ENCODE measurements at regions not wholly inside any gene's neighbourhood (a gene's known extent, or its start where the extent isn't known, plus 50 kb on each side); places are given as distances from the start of the nearest gene placed in this dataset.
"Not testable (repeated sequence)": the region's sequence is repeated elsewhere in the genome, so short reads cannot be mapped to it uniquely, and the experiment has no call there.

GRCh38 chr1:29687601-29688244, 451.4 kb downstream of the PTPRU start:
- intact Hi-C loops (cut with DNase I): no loop called here
- DNase-seq: peak in 8 of 42 donors; percentile 8 to 23 (median 14)

GRCh38 chr1:29687166-29687565, 450.8 kb downstream of the PTPRU start:
- intact Hi-C loops (cut with DNase I): no loop called here
- peak in 3 of 42 donors; percentile 5 to 14 (median 11) for DNase-seq

DNA sequence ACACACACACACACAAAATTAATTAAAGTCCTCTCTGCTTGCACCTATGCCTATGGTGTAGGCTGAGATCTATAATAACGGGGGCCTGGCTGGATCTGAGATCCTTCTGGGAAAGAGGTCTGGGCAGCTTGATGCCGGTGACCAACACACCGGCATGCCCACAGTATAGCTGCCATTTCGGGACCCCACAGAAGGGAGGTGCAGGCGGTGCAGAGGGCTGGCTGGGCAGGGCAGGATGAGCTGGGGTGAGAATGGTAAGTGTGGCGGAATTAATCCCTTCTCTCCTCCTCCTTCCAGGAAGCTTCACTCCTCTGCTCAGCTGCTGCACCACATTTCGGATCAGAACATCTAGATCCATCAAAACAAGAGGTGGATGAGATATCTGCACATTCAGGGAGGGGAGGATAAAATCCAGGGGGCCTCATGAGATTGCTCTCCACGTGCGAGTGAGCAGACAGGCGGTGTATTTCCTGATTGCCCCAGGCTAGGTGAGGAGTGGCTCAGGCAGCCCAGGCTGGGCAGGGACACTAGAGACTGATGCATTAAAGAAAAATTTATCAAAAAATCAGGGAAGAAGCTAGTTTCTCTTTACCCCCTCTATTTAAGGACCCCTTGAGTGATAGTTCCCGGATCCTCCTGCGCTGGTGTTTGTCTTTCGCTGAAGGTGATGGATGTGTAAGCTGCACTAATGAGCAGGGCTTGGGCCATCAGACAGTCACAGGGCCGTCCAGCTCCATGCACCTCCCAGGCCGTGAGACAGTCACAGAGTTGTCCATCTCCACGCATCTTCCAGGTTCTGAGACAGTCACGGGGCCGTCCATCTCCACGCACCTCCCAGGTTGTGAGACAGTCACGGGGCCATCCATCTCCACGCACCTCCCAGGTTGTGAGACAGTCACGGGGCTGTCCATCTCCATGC, 449.9 kb downstream of the PTPRU start:
- peak in 22 of 42 donors; percentile 7 to 63 (median 31) for DNase-seq
- intact Hi-C loops (cut with DNase I): no loop called here

DNA sequence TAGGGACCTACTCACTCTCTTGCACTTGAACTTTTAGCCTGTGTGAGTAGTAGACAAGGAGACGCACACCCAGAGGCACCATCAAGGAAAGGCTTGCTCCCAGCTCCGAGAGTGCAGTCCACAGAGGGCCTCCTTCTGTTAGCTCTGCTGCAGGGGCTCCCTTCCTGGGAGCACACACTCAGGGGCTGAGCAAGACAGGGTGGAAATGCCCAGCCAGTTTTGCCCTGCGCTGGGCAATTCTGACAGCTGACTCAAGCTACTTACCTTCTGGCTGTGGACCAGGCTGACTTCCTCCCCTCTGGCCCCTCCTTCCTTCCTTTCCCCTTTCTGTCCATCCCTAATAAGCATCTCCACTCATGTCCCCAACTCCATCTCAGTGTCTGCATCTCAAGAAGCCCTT, 449.1 kb downstream of the PTPRU start:
- DNase-seq: peak in 8 of 42 donors; percentile 2 to 30 (median 15)
- intact Hi-C loops (cut with DNase I): no loop called here

DNA sequence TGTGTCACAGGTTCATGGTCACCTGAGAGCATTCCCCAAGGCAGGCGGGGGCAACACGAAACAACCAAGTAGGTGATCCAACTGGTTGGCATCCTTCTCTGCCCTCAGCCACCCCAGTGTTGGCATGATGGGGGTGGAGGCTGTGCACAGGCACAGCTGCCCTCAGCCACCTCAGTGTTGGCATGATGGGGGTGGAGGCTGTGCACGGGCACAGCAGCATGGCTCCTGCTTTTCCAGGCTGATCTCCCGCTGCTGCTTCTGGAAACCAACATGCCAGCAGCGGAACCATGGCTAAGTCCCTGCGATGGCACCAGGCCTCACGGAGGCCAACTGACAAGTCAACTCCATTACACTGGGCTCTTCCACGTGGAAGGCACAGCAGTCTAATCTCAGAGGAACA, 447.8 kb downstream of the PTPRU start:
- intact Hi-C loops (cut with DNase I): no loop called here
- peak in 8 of 42 donors; percentile 6 to 38 (median 26) for DNase-seq

- peak in 5 of 42 donors; percentile 9 to 18 (median 13) for DNase-seq
Measured at GRCh38 chr1:29683472-29683871, 447.1 kb downstream of the PTPRU start.

GRCh38 chr1:29682919-29683295, 446.6 kb downstream of the PTPRU start:
- peak in 5 of 42 donors; percentile 30 to 42 (median 37) for DNase-seq

More at GRCh38 chr1:29683472-29683871, 447.1 kb downstream of the PTPRU start:
- intact Hi-C loops (cut with DNase I): no loop called here

DNA sequence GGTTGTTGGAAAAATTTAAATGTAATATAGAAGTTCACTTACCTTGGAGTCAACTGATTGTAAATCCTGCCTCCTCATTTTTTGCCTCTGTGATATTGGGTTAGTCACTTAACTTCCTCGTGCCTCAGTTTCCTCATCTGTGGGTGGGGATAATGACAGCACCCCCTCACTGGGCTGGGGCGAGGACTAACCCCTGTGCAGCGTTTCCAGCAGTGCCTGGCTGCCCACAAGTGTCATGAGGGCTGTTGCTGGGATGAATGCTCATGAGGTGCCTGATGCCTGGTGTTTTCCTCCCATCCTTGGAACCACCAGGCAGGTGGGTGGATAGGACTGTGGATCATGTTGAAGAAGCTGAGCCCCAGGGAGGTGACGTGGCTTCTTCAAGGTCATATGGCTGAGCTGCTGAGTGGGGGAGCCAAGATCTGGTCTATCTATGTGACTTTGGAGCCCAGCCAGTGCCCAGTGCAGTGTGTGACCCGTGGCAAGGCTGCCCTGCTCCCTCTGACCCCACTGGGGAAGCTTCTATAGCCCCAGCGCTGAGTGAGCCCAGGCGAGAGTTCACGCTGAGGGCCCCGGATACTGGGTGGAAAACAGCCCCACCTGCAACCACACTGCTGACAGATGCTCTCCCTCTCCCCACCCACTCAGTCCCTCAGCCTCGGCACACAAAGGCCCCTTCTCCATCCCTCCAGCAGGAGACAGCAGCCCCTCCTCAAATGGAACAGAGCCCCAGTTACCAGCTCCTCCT, 446.0 kb downstream of the PTPRU start:
- intact Hi-C loops (cut with DNase I): no loop called here
- peak in 5 of 42 donors; percentile 27 to 39 (median 33) for DNase-seq

More at GRCh38 chr1:29682919-29683295, 446.6 kb downstream of the PTPRU start:
- intact Hi-C loops (cut with DNase I): no loop called here

GRCh38 chr1:29681416-29681815, 445.1 kb downstream of the PTPRU start:
- peak in 3 of 42 donors; percentile 2 to 15 (median 11) for DNase-seq
- intact Hi-C loops (cut with DNase I): not testable (repeated sequence)

GRCh38 chr1:29679828-29680558, 443.7 kb downstream of the PTPRU start:
- peak in 6 of 42 donors; percentile 13 to 39 (median 23) for DNase-seq
- intact Hi-C loops (cut with DNase I): no loop called here

DNA sequence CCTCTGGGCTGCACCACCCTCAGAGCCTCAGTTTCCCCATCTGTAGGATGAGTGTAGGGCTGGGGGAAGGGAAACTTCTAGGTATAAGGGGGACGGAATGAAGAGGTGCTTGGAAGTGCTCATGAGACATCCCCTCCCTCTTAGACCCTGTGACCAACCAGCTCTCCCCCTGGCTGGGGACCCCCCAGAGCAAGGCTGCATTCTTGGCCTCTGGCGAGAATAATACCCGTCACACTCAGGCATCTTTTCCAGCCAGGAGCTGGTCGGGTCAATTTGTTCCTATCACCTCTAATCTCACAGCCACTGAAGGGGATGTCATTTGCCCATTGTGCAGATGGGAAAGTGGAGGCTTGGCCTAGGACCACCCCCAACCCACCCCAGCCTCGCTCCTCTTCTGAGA, 443.0 kb downstream of the PTPRU start:
- peak in 4 of 42 donors; percentile 1 to 16 (median 11) for DNase-seq
- intact Hi-C loops (cut with DNase I): no loop called here

- intact Hi-C loops (cut with DNase I): no loop called here
- peak in 7 of 42 donors; percentile 4 to 38 (median 20) for DNase-seq
Measured at GRCh38 chr1:29677028-29678024, 441.0 kb downstream of the PTPRU start.

DNA sequence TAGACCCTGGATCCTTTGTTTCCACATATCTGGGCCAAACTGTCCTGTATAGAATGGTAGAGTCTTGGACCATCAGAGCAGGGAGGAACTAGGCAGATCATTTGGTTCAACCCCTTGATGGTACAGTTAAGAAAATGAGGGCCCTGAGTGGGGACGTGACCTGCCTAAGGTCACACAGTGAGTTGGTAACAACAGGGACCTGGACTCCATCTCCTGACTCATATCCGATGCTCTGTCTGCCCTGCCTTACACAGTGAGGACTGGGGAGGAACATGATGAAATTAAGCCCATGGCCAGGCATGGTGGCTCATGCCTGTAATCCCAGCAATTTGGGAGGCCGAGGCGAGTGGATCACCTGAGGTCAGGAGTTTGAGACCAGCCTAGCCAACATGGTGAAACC, 440.2 kb downstream of the PTPRU start:
- intact Hi-C loops (cut with DNase I): no loop called here
- peak in 3 of 42 donors; percentile 0 to 20 (median 4) for DNase-seq

GRCh38 chr1:29675481-29676263, 439.4 kb downstream of the PTPRU start:
- DNase-seq: peak in 5 of 42 donors; percentile 19 to 37 (median 32)
- intact Hi-C loops (cut with DNase I): no loop called here

DNA sequence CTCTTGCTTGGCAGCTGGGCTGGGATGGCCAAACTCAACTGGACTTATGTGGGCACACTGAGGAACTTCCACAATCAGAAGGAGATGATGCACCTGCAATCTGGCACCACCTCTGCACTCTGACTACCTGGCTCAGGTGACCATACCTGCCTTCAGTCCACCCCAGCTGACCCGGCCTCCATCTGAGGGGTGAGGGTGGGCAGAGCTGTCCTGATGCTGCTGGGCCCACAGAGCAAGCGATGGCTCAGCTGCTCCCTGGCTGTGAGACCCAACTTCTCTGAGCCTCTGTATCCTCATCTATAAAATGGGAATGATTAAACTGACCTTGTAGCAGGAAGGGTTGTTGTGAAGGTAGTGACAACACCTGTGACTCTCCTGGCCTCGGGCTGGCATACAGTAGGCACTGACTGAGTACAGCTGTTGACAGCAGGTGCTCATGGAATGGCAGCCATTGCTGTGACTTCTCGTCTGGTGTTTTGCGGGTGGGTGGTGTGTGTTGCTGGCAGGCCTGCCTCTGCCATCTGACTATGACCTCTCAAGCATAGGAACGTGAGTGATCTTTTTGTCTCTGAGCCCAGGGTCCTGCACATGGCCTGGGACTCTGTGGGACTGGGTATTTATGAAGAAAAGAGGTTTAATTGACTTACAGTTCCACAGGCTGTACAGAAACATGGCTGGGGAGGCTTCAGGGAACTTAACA, 438.5 kb downstream of the PTPRU start:
- intact Hi-C loops (cut with DNase I): no loop called here
- DNase-seq: peak in 7 of 42 donors; percentile 5 to 29 (median 17)

Measured in head of caudate nucleus (tissue), 42 donors.